Cardiac muscle cell (in vitro differentiated cells and primary cell): ENCODE measurements at regions not wholly inside any gene's neighbourhood (a gene's known extent, or its start where the extent isn't known, plus 50 kb on each side); places are given as distances from the start of the nearest gene placed in this dataset.

ENCODE experiments used
- DNase-seq, 2 donors: peaks; one replicate each; pipeline versions ENCODE4 v3.0.0 to v3.0.0-alpha.2; 2010 to 2017; ENCODE audit warnings: low read depth in 1 of 2, low spot score in 1 of 2
- H3K27ac ChIP-seq: fragments of 200-600 bp; sonication (generic); 2 replicates; pipeline ENCODE4 v1.5.1; 2016
- H3K27me3 ChIP-seq: fragments of 200-600 bp; sonication (generic); 2 replicates; pipeline ENCODE4 v1.6.0; 2016; ENCODE audit warnings: control low read depth
- H3K36me3 ChIP-seq: fragments of 200-600 bp; sonication (generic); 2 replicates; pipeline ENCODE4 v1.5.1; 2016; ENCODE audit warnings: control low read depth
- H3K4me1 ChIP-seq: fragments of 200-600 bp; sonication (generic); 2 replicates; pipeline ENCODE4 v1.8.1; 2017; ENCODE audit warnings: low read depth, mild to moderate bottlenecking, mixed run types
- H3K4me3 ChIP-seq: fragments of 200-600 bp; sonication (generic); 2 replicates; pipeline ENCODE4 v1.5.1; 2016; ENCODE audit warnings: mild to moderate bottlenecking
- H3K9me3 ChIP-seq: fragments of 200-600 bp; sonication (generic); 2 replicates; pipeline ENCODE4 v1.5.1; 2017; ENCODE audit warnings: low read depth, mild to moderate bottlenecking, control low read depth
- CTCF ChIP-seq: IDR thresholded peaks from 2 replicates; pipeline ENCODE4 v1.5.1; 2012; ENCODE audit warnings: low read depth, mild to moderate bottlenecking, low read length

- no peaks in the 10 kb centered on the region for H3K9me3 ChIP-seq
- no peak overlapping the region for H3K27ac ChIP-seq
- no peak for DNase-seq
- H3K4me1 ChIP-seq, result no peaks in the 10 kb centered on the region
- H3K27me3 ChIP-seq, result no peaks in the 10 kb centered on the region
- no peak for TF ChIP-seq CTCF
- H3K4me3 ChIP-seq, result no peak overlapping the region
- H3K36me3 ChIP-seq, result no peaks in the 10 kb centered on the region
Observed at GRCh38 chr4:135948797-135949196, 1583.5 kb downstream of the PCDH18 start.

- Histone ChIP-seq H3K9me3 (no peaks in the 10 kb centered on the region), H3K27ac (no peak overlapping the region), H3K27me3 (no peaks in the 10 kb centered on the region), H3K4me1 (no peaks in the 10 kb centered on the region), H3K36me3 (no peaks in the 10 kb centered on the region), H3K4me3 (no peak overlapping the region)
- TF ChIP-seq CTCF, result no peak
- DNase-seq, result no peak
Observed at GRCh38 chr4:135941671-135942070, 1590.6 kb downstream of the PCDH18 start.

GRCh38 chr4:135934026-135934425 lies 1598.3 kb downstream of the PCDH18 start:
- H3K27me3 ChIP-seq, result no peaks in the 10 kb centered on the region
- H3K36me3 ChIP-seq, result no peaks in the 10 kb centered on the region
- no peak for DNase-seq
- TF ChIP-seq CTCF, result no peak
- no peaks in the 10 kb centered on the region for H3K4me1 ChIP-seq
- H3K27ac ChIP-seq, result no peak overlapping the region
- no peak overlapping the region for H3K4me3 ChIP-seq
- H3K9me3 ChIP-seq, result no peaks in the 10 kb centered on the region

GRCh38 chr4:135927651-135928050 lies 1604.6 kb downstream of the PCDH18 start:
- H3K27me3 ChIP-seq, result no peaks in the 10 kb centered on the region
- no peak overlapping the region for H3K27ac ChIP-seq
- no peak overlapping the region for H3K4me3 ChIP-seq
- H3K9me3 ChIP-seq, result no peaks in the 10 kb centered on the region
- DNase-seq, result no peak
- no peak for TF ChIP-seq CTCF
- H3K4me1 ChIP-seq, result no peaks in the 10 kb centered on the region
- no peaks in the 10 kb centered on the region for H3K36me3 ChIP-seq

- no peak overlapping the region for H3K27ac ChIP-seq
- TF ChIP-seq CTCF, result no peak
- no peak overlapping the region for H3K4me3 ChIP-seq
Observed at GRCh38 chr4:135921081-135921480, 1611.2 kb downstream of the PCDH18 start.

GRCh38 chr4:135917011-135917410 lies 1615.3 kb downstream of the PCDH18 start:
- Histone ChIP-seq H3K4me1 (no peaks in the 10 kb centered on the region), H3K36me3 (no peaks in the 10 kb centered on the region), H3K27ac (no peak overlapping the region), H3K4me3 (no peak overlapping the region), H3K9me3 (no peaks in the 10 kb centered on the region), H3K27me3 (no peaks in the 10 kb centered on the region)
- no peak for TF ChIP-seq CTCF
- no peak for DNase-seq

More at GRCh38 chr4:135921081-135921480, 1611.2 kb downstream of the PCDH18 start:
- Histone ChIP-seq H3K4me1 (no peaks in the 10 kb centered on the region), H3K27me3 (no peaks in the 10 kb centered on the region), H3K9me3 (no peaks in the 10 kb centered on the region), H3K36me3 (no peaks in the 10 kb centered on the region)
- no peak for DNase-seq
